Activated naive CD4-positive, alpha-beta T cell treated with anti-CD3 and anti-CD28 coated beads, Interleukin-2, amount 10 ng/mL, durations not matched to agents 7 days and 5 days (primary cell): ENCODE measurements at regions not wholly inside any gene's neighbourhood (a gene's known extent, or its start where the extent isn't known, plus 50 kb on each side); places are given as distances from the start of the nearest gene placed in this dataset.
"Not testable (repeated sequence)": the region's sequence is repeated elsewhere in the genome, so short reads cannot be mapped to it uniquely, and the experiment has no call there.

Source experiments
- CTCF ChIA-PET: fragments of 350-600 bp; sonication (Branson Sonifier 250); formaldehyde crosslinking; loops from one replicate; lab custom pipeline; 2021; ENCODE audit warnings: antibody characterized with exemption; lab: Charles Lee
- DNase-seq: peaks from one replicate; pipeline ENCODE4 v3.0.0-alpha.2; 2020
- H3K27ac Mint-ChIP-seq: one replicate; pipeline ENCODE4 v1.8.0; 2021; ENCODE audit warnings: mild to moderate bottlenecking, moderate library complexity, mixed read lengths
- H3K27me3 Mint-ChIP-seq: one replicate; pipeline ENCODE4 v1.8.0; 2021; ENCODE audit warnings: mild to moderate bottlenecking, mixed read lengths
- H3K36me3 Mint-ChIP-seq: one replicate; pipeline ENCODE4 v1.8.0; 2021; ENCODE audit warnings: mixed read lengths
- H3K4me1 Mint-ChIP-seq: one replicate; pipeline ENCODE4 v1.8.0; 2021; ENCODE audit warnings: mixed read lengths
- H3K4me3 Mint-ChIP-seq: one replicate; pipeline ENCODE4 v1.8.0; 2021; ENCODE audit warnings: mild to moderate bottlenecking, moderate library complexity, mixed read lengths
- H3K9me3 Mint-ChIP-seq: one replicate; pipeline ENCODE4 v1.8.0; 2021; ENCODE audit warnings: mixed read lengths

DNA sequence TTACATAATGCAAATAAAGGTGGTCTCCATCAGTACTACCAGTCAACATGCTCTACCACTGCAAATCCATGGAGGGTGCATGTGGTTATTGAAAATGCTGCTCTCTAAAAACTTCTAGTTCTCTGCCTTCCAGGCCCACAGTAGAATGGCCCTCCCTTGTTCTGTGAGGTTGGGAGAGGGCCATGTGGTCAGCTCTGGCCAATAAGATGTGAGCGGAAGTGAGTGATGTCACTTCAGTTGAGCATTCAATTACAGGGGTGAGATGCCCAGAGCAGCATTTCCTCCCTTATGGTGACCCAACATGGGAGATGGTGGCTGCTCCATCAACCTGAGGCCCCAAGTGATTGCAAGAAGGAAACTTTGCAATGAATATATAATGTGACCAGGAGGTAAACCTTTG, 148.8 kb downstream of the CPEB2 start:
- H3K27me3 Mint-ChIP-seq: no peaks in the 10 kb centered on the region
- H3K4me1 Mint-ChIP-seq: no peaks in the 10 kb centered on the region
- no peak overlapping the region for H3K27ac Mint-ChIP-seq
- no peak overlapping the region for H3K4me3 Mint-ChIP-seq
- no peak for DNase-seq
- no peaks in the 10 kb centered on the region for H3K36me3 Mint-ChIP-seq
- CTCF ChIA-PET: no interaction called here
- H3K9me3 Mint-ChIP-seq: no peaks in the 10 kb centered on the region

DNA sequence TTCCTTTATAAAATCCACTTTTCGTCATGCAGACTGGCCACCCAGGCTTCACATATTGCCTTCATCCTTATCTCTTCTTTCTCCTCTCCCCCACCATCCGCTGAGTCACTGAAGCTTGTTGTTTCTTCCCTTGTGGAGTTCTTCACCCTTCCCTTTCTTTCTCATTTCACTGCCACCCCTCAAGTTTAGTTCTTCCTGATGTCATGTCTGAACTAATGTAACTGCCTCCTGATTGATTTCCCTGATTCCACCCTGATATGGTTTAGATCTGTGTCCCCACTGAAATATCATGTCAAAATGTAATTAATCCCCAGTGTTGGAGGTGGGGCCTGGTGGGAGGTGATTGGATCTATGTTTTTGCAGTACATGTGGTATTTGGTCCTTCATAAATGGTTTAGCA, 151.4 kb downstream of the CPEB2 start:
- CTCF ChIA-PET: no interaction called here
- Mint-ChIP-seq H3K27ac (no peak overlapping the region), H3K36me3 (no peaks in the 10 kb centered on the region), H3K9me3 (no peaks in the 10 kb centered on the region), H3K27me3 (no peaks in the 10 kb centered on the region), H3K4me1 (no peaks in the 10 kb centered on the region), H3K4me3 (no peak overlapping the region)
- no peak for DNase-seq

DNA sequence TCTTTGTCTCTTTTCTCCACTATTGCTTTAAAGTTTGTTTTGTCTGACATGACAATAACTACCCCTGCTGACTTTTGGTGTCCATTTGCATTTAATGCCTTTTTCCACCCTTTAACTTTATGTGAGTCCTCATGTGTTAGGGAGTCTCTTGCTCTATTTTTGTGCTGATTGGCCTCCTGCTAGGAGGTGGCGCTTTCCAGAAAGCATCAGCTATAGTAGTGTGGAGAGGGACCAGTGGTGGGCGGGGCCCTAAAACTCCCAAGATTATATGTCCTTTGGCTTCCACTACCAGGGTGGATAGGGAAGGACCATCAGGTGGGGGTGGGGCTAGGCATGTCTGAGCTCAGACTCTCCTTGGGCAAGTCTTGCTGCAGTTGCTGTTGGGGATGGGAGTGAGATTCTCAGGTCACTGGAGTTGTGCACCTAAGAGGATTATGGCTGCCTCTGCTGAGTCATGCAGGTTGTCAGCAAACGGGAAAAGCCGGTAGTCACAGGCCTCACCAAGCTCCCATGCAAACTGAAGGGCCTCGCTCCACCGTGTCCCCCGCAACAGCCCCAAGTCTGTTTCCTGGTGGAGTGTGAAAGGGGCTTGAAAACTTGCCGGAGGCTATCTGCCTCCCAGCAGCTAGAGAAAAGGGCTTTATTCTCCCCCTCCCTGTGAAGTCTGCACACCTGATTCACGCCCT, 156.3 kb downstream of the CPEB2 start:
- Mint-ChIP-seq H3K27me3 (peaks cover 4% of the 10 kb centered on the region), H3K4me3 (no peak overlapping the region), H3K4me1 (no peaks in the 10 kb centered on the region), H3K9me3 (no peaks in the 10 kb centered on the region), H3K36me3 (no peaks in the 10 kb centered on the region), H3K27ac (no peak overlapping the region)
- CTCF ChIA-PET: no interaction called here
- DNase-seq: no peak

DNA sequence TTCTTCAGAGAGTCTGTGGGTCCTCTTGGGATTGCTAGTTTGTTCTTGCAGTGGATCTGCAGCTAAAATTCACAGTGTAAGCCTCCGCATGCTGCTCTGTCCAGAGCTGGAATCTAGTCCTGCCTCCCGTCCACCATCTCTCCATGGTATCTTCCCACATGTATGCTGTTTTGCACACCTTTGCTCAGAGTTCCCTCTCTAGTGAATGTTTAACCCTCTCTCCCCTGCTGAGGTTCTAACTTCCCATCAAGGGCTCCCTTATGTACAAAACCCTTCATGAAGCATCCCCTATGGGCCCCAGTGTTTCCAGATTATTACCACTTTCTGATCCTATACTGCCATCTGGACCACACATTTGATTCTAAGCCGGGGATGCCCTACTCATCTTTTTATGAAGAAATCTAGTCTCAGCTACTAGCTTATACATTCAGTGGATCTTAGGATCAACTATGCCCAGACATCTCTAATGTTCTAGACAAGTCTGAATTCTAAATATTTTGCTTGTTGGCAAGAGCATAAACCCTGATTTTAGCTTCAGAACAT, 157.3 kb downstream of the CPEB2 start:
- CTCF ChIA-PET: no interaction called here
- Mint-ChIP-seq H3K36me3 (no peaks in the 10 kb centered on the region), H3K27ac (no peak overlapping the region), H3K27me3 (peaks cover 4% of the 10 kb centered on the region), H3K9me3 (no peaks in the 10 kb centered on the region), H3K4me3 (no peak overlapping the region), H3K4me1 (no peaks in the 10 kb centered on the region)
- DNase-seq: no peak

DNA sequence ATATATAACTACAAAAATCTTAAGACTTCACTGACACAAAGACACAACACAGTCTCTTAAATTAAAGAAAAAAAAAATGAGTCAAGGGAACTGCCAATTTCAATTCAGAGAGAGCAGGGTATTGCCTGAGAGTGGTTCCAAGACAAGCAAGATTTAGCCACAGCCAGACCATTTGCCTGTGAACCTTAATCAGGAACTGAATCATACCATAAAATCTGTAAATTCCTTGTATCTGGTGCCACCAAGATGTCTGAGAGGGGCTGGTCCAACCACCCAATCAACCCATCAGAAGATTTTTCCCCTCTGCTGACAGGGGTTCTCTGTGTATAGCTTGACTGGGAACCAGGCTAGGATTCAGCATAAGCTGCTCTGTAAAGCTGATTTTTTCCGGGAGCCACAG, 159.2 kb downstream of the CPEB2 start:
- DNase-seq: no peak
- peaks cover 4% of the 10 kb centered on the region for H3K27me3 Mint-ChIP-seq
- no peak overlapping the region for H3K27ac Mint-ChIP-seq
- no peaks in the 10 kb centered on the region for H3K9me3 Mint-ChIP-seq
- no peaks in the 10 kb centered on the region for H3K36me3 Mint-ChIP-seq
- H3K4me3 Mint-ChIP-seq: no peak overlapping the region
- no peaks in the 10 kb centered on the region for H3K4me1 Mint-ChIP-seq
- CTCF ChIA-PET: interaction anchor here (1.5 to 1.6 kb wide), 2 partner anchors 1505 to 1507 kb away, joined by 4 to 5 read pairs; no protein-coding TSS in a partner anchor

DNA sequence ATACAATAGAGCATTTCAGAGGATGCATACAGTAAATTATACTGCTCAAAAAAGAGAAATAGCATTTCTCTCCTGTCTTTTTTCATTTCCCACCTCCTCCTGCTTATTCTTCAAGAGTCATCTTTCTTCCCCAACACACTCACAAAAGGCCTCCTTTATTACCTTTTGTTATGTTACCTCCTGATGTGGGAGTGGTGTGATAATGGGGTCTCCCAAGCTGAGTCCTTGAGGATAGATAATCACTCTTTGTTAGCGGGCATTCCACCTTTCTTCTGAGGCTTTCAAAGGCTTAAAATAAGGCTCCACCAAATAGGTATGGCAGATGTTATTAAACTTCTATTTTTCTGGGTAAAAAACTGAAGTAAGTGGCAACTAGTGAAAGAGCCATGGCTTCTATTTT, 159.8 kb downstream of the CPEB2 start:
- Mint-ChIP-seq H3K27ac (no peak overlapping the region), H3K36me3 (no peaks in the 10 kb centered on the region), H3K4me3 (no peak overlapping the region), H3K9me3 (no peaks in the 10 kb centered on the region), H3K27me3 (peaks cover 4% of the 10 kb centered on the region), H3K4me1 (no peaks in the 10 kb centered on the region)
- DNase-seq: no peak
- CTCF ChIA-PET: interaction anchor here (1.5 to 1.6 kb wide), 2 partner anchors 1505 to 1508 kb away, joined by 4 to 5 read pairs; no protein-coding TSS in a partner anchor

DNA sequence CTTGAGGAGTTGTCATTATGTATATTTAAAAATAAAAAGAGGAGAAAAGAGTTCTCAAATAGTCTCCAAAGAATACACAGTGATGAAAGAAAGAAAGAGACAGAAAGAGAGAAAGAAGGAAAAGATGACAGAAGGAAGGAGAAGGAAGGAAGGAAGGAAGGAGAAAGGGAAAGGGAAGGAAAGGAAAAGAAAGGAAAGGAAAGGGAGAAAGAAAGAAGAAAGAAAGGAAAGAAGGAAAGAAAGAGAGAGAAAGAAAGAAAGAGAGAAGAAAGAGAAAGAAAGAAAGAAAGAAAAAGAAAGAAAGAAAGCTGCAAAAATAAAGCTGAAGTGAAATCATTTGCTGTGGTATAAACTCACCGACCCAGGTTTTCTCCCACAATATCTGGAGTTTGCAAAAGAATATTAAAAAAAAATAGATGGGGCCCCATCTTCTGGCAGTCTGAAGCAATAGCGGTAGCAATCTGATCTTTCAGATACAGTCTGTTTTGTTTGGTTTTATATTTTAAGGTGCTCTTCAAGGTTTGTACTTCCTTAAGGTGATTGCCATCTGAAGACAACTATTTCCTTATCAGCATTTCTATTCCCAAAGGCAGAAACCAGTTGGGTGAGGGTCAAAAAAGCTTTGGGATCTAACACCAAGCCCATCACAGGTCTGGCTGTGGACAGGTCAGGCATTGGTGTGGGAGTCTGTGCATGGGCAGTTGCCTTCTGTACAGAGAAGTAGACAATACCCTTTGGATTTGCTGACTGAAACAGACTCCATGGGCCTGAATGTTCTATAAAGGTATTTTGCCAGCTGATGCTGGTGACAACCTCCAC, 160.4 kb downstream of the CPEB2 start:
- H3K4me1 Mint-ChIP-seq: no peaks in the 10 kb centered on the region
- no peak overlapping the region for H3K27ac Mint-ChIP-seq
- H3K9me3 Mint-ChIP-seq: no peaks in the 10 kb centered on the region
- H3K27me3 Mint-ChIP-seq: peaks cover 4% of the 10 kb centered on the region
- CTCF ChIA-PET: interaction anchor here (1.5 to 1.6 kb wide), 2 partner anchors 1506 to 1508 kb away, joined by 4 to 5 read pairs; no protein-coding TSS in a partner anchor
- no peak for DNase-seq
- H3K36me3 Mint-ChIP-seq: no peaks in the 10 kb centered on the region
- no peak overlapping the region for H3K4me3 Mint-ChIP-seq

DNA sequence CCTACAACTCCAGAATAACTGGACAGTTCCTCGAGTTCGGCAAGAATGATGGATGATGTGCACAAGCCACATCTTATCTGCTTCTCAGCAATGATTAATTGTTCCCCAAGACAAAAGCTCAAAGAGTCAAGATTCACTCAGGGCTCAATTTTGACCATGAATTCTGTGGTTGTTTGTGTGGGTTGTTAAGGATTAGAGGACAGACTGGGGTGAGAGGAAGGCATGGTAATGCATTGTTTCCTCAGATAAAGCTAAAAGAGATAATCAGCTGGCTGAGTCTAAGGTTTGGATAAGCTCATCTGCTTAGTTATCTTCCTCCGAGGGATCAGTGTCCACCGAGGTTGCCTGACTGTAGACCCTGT, 161.0 kb downstream of the CPEB2 start:
- H3K9me3 Mint-ChIP-seq: no peaks in the 10 kb centered on the region
- no peak for DNase-seq
- no peak overlapping the region for H3K4me3 Mint-ChIP-seq
- no peak overlapping the region for H3K27ac Mint-ChIP-seq
- no peaks in the 10 kb centered on the region for H3K36me3 Mint-ChIP-seq
- no peaks in the 10 kb centered on the region for H3K4me1 Mint-ChIP-seq
- H3K27me3 Mint-ChIP-seq: peaks cover 4% of the 10 kb centered on the region
- CTCF ChIA-PET: interaction anchor here (1.6 kb wide), 1 partner anchor 1509 kb away, joined by 5 read pairs; no protein-coding TSS in a partner anchor

DNA sequence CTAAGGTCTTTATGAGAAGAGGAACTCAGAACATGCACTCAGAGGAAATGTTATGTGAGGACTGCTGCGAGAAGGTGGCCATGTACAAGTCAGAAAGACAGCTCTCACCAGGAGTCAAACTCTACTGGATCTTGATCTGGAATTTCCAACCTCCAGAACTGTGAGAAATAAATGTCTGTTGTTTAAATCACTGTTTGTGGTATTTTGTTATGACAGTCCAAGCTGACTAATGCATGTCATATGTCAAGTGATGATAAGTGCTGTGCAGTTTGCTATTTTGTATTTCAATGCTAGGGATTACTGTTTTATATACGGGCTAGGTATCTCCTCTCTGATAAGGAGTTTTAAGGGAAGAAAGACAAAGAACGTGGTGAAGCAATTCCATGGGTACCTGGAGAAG, 162.3 kb downstream of the CPEB2 start:
- Mint-ChIP-seq H3K36me3 (no peaks in the 10 kb centered on the region), H3K27ac (no peak overlapping the region), H3K4me1 (no peaks in the 10 kb centered on the region), H3K4me3 (no peak overlapping the region), H3K9me3 (no peaks in the 10 kb centered on the region), H3K27me3 (peaks cover 5% of the 10 kb centered on the region)
- DNase-seq: no peak
- CTCF ChIA-PET: no interaction called here

DNA sequence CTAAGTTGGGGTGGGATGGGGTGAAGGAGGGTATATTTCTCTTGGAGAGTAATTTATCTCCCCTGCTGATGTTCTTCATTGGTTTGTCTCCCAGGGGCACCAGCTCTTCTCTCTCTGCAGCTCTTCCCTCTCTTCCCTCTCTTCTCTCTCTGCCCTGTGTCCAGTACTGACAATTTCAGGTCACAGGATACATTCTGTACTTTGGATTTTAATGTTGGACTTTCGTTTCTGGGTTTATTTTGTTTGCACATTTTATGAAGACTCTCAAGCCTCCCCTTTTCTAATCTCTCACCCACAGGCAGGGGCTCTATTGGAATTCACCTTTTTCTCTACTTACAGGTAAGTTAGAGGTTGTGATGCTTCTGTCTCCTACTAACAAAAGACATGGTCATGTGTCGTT, 165.5 kb downstream of the CPEB2 start:
- Mint-ChIP-seq H3K4me1 (no peaks in the 10 kb centered on the region), H3K9me3 (peaks cover 4% of the 10 kb centered on the region), H3K27me3 (peaks cover 4% of the 10 kb centered on the region), H3K36me3 (no peaks in the 10 kb centered on the region), H3K27ac (no peak overlapping the region), H3K4me3 (no peak overlapping the region)
- DNase-seq: no peak
- CTCF ChIA-PET: interaction anchor here (0.6 kb wide), 1 partner anchor 1458 kb away, joined by 3 read pairs; no protein-coding TSS in a partner anchor

DNA sequence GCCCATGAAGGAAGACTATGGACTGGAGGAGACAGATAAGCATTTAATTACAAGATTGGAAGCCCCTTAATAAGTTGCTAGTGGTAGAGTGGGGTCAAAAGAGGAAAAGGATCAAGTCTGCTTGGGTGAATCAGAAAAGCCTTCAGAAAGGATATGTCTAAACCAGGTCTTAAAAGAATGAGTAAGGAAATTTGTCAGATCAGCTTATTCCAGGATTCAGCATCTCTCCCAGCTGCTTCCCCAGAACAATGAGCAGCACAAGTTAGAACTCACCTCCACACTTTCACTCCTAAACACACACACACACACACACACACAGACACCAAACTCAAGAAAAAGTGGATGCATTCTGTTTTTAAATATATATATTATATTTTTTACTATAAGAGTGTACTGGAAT, 166.5 kb downstream of the CPEB2 start:
- H3K27ac Mint-ChIP-seq: no peak overlapping the region
- DNase-seq: no peak
- H3K36me3 Mint-ChIP-seq: no peaks in the 10 kb centered on the region
- H3K4me1 Mint-ChIP-seq: no peaks in the 10 kb centered on the region
- H3K4me3 Mint-ChIP-seq: no peak overlapping the region
- H3K27me3 Mint-ChIP-seq: peaks cover 4% of the 10 kb centered on the region
- CTCF ChIA-PET: no interaction called here
- H3K9me3 Mint-ChIP-seq: peaks cover 6% of the 10 kb centered on the region

DNA sequence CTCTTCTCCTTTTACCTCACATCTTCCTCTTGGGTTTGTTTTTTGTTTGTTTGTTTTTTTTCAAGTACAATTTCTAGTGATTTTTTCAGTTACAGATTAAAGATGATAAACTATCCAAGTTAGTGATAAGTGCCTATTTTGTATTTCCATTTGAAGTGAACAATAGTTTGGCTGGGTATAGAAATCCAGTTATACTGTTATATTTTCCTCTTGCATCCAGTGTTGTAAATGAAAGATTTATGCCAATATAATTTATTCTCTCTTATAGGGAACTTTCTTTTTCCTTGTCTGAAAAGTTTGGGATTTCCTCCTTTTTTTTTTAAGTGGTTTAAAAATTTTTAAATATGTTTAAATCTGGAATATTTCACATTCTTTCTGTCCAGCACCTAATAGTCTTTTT, 169.4 kb downstream of the CPEB2 start:
- Mint-ChIP-seq H3K4me3 (no peak overlapping the region), H3K36me3 (no peaks in the 10 kb centered on the region), H3K27me3 (peaks cover 4% of the 10 kb centered on the region), H3K4me1 (no peaks in the 10 kb centered on the region), H3K9me3 (peaks cover 6% of the 10 kb centered on the region), H3K27ac (no peak overlapping the region)
- CTCF ChIA-PET: no interaction called here
- no peak for DNase-seq

DNA sequence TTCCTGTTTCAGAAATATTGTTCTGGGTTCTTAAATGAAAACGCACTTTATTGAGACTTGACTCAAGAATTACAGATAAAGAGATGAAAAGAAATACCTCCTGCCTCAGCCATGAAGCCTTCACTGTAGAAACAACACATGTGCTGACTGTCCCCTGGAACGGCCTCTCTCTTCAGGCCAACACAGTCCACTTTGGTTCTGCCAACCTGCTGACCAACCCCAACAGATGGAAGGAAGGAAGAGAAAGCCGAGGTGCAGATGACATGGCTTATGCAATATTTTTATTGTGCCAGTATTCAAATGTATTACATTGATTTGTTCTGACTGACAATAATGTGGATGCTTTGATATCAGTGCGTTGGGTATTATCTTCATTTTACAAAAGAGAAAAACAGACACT, 171.0 kb downstream of the CPEB2 start:
- Mint-ChIP-seq H3K4me1 (no peaks in the 10 kb centered on the region), H3K36me3 (no peaks in the 10 kb centered on the region), H3K9me3 (peaks cover 6% of the 10 kb centered on the region), H3K4me3 (no peak overlapping the region), H3K27me3 (peaks cover 4% of the 10 kb centered on the region), H3K27ac (no peak overlapping the region)
- no peak for DNase-seq
- CTCF ChIA-PET: no interaction called here

DNA sequence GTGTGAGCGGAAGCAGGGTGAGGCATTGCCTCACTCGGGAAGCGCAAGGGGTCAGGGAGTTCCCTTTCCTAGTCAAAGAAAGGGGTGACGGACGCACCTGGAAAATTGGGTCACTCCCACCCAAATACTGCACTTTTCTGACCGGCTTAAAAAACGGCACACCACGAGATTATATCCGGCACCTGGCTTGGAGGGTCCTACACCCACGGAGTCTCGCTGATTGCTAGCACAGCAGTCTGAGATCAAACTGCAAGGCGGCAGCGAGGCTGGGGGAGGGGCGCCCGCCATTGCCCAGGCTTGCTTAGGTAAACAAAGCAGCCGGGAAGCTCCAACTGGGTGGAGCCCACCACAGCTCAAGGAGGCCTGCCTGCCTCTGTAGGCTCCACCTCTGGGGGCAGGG, 171.9 kb downstream of the CPEB2 start:
- not testable (repeated sequence) for H3K36me3 Mint-ChIP-seq

DNA sequence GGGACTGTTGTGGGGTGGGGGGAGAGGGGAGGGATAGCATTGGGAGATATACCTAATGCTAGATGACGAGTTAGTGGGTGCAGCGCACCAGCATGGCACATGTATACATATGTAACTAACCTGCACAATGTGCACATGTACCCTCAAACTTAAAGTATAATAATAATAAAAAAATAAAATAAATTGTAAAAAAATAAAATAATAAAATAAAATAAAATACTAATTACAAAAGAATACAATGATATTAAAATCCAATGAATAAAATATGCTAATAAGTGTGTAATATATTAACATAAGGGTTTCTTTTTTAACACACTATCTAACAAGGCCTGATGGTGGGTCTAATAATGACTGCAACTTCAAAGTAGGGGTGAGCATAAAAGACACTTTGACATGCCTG, 177.6 kb downstream of the CPEB2 start:
- CTCF ChIA-PET, H3K27me3 Mint-ChIP-seq, DNase-seq, H3K4me3 Mint-ChIP-seq, H3K27ac Mint-ChIP-seq, H3K4me1 Mint-ChIP-seq, H3K36me3 Mint-ChIP-seq, H3K9me3 Mint-ChIP-seq: not testable (repeated sequence)

More for the DNA sequence above, 171.9 kb downstream of the CPEB2 start:
- H3K9me3 Mint-ChIP-seq, H3K27ac Mint-ChIP-seq, H3K4me1 Mint-ChIP-seq, DNase-seq, H3K4me3 Mint-ChIP-seq, H3K27me3 Mint-ChIP-seq, CTCF ChIA-PET: not testable (repeated sequence)
